ENCODE measurements at regions not wholly inside any gene's neighbourhood (a gene's known extent, or its start where the extent isn't known, plus 50 kb on each side); places are given as distances from the start of the nearest gene placed in this dataset.

DNA sequence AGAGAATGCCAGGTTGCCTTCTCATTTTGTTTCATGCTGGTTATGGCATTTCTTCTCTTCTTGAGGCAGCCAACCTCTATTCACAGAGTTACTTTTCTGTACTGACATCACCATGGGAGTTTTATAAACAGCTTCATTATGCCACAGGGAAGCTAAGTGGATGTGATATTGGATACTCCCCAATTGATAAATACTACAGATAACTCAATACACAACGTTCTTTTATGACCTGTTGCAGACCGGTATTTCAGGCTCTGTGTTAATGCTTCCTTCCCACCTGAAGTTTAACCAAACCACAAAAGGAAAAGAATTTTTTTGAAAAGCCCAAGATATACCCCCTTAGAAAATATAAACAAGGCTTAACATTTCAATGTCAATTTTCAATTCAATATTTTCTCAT, 258.3 kb upstream of the SOX11 start:
- Histone ChIP-seq H3K9ac (ENCODE audit: insufficient read length, low read depth) (no peak overlapping the region), H3K4me1 (ENCODE audit: insufficient read depth, insufficient read length) (no peaks in the 10 kb centered on the region), H3K4me3 (ENCODE audit: insufficient read length, low read depth) (no peak overlapping the region), H3K9me3 (ENCODE audit: insufficient read depth, low read length) (no peaks in the 10 kb centered on the region), H3K36me3 (ENCODE audit: insufficient read depth, insufficient read length, low read length) (no peaks in the 10 kb centered on the region), H3K27me3 (ENCODE audit: insufficient read depth, insufficient read length) (no peaks in the 10 kb centered on the region)
- TF ChIP-seq YY1 (IDR thresholded peaks at IDR 0.05; ENCODE audit: insufficient read depth, insufficient read length) (no peak), ZNF274 (IDR thresholded peaks at IDR 0.05; ENCODE audit: low read depth, low read length) (no peak), SUZ12 (IDR thresholded peaks at IDR 0.05; ENCODE audit: extremely low read depth, insufficient read depth, insufficient read length) (no peak)
- DNase-seq (ENCODE audit: low read depth, low spot score): no peak

DNA sequence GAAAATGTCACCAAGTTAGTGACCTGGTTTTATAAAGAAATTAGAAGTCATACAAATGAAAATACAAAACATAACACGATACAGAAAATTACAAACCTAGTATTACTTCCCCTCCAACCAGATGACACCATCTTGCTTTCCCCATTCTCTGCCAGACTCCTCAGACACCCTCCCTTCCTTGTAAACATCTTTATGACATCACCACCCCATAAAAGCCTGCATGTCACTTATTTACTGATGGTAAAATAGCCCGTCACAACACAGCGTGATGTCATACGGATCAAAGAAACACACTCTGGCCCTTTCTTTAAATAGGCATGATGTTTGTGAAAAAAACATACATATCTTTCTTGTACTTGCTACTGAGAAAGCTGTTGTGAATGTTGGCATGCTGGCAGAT, 254.8 kb upstream of the SOX11 start:
- Histone ChIP-seq H3K27me3 (ENCODE audit: insufficient read depth, insufficient read length) (no peaks in the 10 kb centered on the region), H3K9me3 (ENCODE audit: insufficient read depth, low read length) (no peaks in the 10 kb centered on the region), H3K36me3 (ENCODE audit: insufficient read depth, insufficient read length, low read length) (no peaks in the 10 kb centered on the region), H3K4me1 (ENCODE audit: insufficient read depth, insufficient read length) (no peaks in the 10 kb centered on the region), H3K9ac (ENCODE audit: insufficient read length, low read depth) (no peak overlapping the region), H3K4me3 (ENCODE audit: insufficient read length, low read depth) (no peak overlapping the region)
- DNase-seq (ENCODE audit: low read depth, low spot score): no peak
- no peak for TF ChIP-seq SUZ12 (IDR thresholded peaks at IDR 0.05; ENCODE audit: extremely low read depth, insufficient read depth, insufficient read length)
- no peak for TF ChIP-seq YY1 (IDR thresholded peaks at IDR 0.05; ENCODE audit: insufficient read depth, insufficient read length)
- TF ChIP-seq ZNF274 (IDR thresholded peaks at IDR 0.05; ENCODE audit: low read depth, low read length): no peak

- no peak overlapping the region for H3K9ac ChIP-seq (ENCODE audit: insufficient read length, low read depth)
- no peak for DNase-seq (ENCODE audit: low read depth, low spot score)
- H3K9me3 ChIP-seq (ENCODE audit: insufficient read depth, low read length): no peaks in the 10 kb centered on the region
- TF ChIP-seq YY1 (IDR thresholded peaks at IDR 0.05; ENCODE audit: insufficient read depth, insufficient read length) (no peak), SUZ12 (IDR thresholded peaks at IDR 0.05; ENCODE audit: extremely low read depth, insufficient read depth, insufficient read length) (no peak), ZNF274 (IDR thresholded peaks at IDR 0.05; ENCODE audit: low read depth, low read length) (no peak)
- H3K36me3 ChIP-seq (ENCODE audit: insufficient read depth, insufficient read length, low read length): no peaks in the 10 kb centered on the region
- H3K4me1 ChIP-seq (ENCODE audit: insufficient read depth, insufficient read length): no peaks in the 10 kb centered on the region
- H3K27me3 ChIP-seq (ENCODE audit: insufficient read depth, insufficient read length): no peaks in the 10 kb centered on the region
- H3K4me3 ChIP-seq (ENCODE audit: insufficient read length, low read depth): no peak overlapping the region
These were observed 252.0 kb upstream of the SOX11 start for GRCh38 chr2:5440174-5440573.

DNA sequence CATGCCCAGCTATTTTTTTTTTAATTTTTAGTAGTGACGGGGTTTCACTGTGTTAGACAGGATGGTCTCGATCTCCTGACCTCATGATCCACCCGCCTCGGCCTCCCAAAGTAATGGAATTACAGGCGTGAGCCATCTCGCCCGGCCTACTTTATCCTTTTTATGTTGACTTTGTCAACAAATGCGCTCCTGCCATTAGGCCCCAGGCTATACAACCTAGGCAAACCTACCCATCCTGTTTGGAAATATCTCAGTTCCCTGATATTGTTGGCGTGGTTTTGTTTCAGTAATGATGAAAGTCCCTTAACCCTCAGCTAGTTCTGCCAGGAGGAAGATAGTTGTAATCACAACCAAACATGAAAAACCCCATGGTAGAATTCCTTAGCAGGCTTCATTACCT, 249.4 kb upstream of the SOX11 start:
- no peak overlapping the region for H3K9ac ChIP-seq (ENCODE audit: insufficient read length, low read depth)
- H3K4me3 ChIP-seq (ENCODE audit: insufficient read length, low read depth): no peak overlapping the region
- DNase-seq (ENCODE audit: low read depth, low spot score): no peak
- no peaks in the 10 kb centered on the region for H3K36me3 ChIP-seq (ENCODE audit: insufficient read depth, insufficient read length, low read length)
- H3K9me3 ChIP-seq (ENCODE audit: insufficient read depth, low read length): no peaks in the 10 kb centered on the region
- TF ChIP-seq ZNF274 (IDR thresholded peaks at IDR 0.05; ENCODE audit: low read depth, low read length) (no peak), YY1 (IDR thresholded peaks at IDR 0.05; ENCODE audit: insufficient read depth, insufficient read length) (no peak), SUZ12 (IDR thresholded peaks at IDR 0.05; ENCODE audit: extremely low read depth, insufficient read depth, insufficient read length) (no peak)
- H3K4me1 ChIP-seq (ENCODE audit: insufficient read depth, insufficient read length): no peaks in the 10 kb centered on the region
- H3K27me3 ChIP-seq (ENCODE audit: insufficient read depth, insufficient read length): no peaks in the 10 kb centered on the region

DNA sequence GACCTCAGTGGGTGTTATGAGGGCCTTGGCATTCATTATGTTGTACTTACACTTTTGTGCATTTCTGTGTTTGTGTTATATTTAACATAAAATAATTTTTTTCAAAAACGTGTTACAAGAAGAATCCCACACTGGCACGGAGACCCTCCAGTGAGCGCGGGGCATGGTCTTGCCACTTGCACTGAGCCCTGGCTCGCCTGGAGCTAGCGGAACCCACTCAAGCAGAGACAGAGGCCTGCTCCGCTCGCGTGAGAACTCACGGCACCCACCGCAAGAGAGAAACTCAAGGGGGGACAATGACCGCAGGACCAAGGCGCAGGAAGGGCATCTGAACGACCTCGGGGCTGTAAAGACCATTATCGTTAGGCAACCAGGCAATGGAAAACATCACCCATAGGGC, 248.0 kb upstream of the SOX11 start:
- TF ChIP-seq ZNF274 (IDR thresholded peaks at IDR 0.05; ENCODE audit: low read depth, low read length) (no peak), SUZ12 (IDR thresholded peaks at IDR 0.05; ENCODE audit: extremely low read depth, insufficient read depth, insufficient read length) (no peak), YY1 (IDR thresholded peaks at IDR 0.05; ENCODE audit: insufficient read depth, insufficient read length) (no peak)

DNA sequence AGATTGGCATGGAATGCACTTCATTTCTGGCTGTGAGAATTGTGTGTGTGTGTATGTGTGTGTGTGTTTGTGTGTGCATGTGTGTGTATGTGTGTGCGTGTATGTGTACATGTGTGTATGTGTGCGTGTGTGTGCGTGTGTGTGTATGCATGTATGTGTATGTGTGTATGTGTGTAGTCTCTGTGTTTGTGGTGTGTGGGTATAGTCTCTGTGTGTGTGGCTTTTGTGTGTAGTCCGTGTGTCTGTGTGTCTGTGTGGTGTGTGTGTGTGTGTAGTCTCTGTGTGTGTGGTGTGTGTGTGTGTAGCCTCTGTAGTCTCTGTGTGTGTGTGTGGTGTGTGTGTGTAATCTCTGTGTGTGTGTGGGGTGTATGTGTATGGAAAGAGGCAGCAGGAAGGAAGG, 247.3 kb upstream of the SOX11 start:
- Histone ChIP-seq H3K4me1 (ENCODE audit: insufficient read depth, insufficient read length) (no peaks in the 10 kb centered on the region), H3K27me3 (ENCODE audit: insufficient read depth, insufficient read length) (no peaks in the 10 kb centered on the region), H3K4me3 (ENCODE audit: insufficient read length, low read depth) (no peak overlapping the region), H3K36me3 (ENCODE audit: insufficient read depth, insufficient read length, low read length) (no peaks in the 10 kb centered on the region), H3K9me3 (ENCODE audit: insufficient read depth, low read length) (no peaks in the 10 kb centered on the region), H3K9ac (ENCODE audit: insufficient read length, low read depth) (no peak overlapping the region)
- DNase-seq (ENCODE audit: low read depth, low spot score): no peak
- TF ChIP-seq YY1 (IDR thresholded peaks at IDR 0.05; ENCODE audit: insufficient read depth, insufficient read length) (no peak), SUZ12 (IDR thresholded peaks at IDR 0.05; ENCODE audit: extremely low read depth, insufficient read depth, insufficient read length) (no peak), ZNF274 (IDR thresholded peaks at IDR 0.05; ENCODE audit: low read depth, low read length) (no peak)

More for the DNA sequence above, 248.0 kb upstream of the SOX11 start:
- Histone ChIP-seq H3K4me3 (ENCODE audit: insufficient read length, low read depth) (no peak overlapping the region), H3K9ac (ENCODE audit: insufficient read length, low read depth) (no peak overlapping the region), H3K36me3 (ENCODE audit: insufficient read depth, insufficient read length, low read length) (no peaks in the 10 kb centered on the region), H3K27me3 (ENCODE audit: insufficient read depth, insufficient read length) (no peaks in the 10 kb centered on the region), H3K9me3 (ENCODE audit: insufficient read depth, low read length) (no peaks in the 10 kb centered on the region), H3K4me1 (ENCODE audit: insufficient read depth, insufficient read length) (no peaks in the 10 kb centered on the region)
- DNase-seq (ENCODE audit: low read depth, low spot score): no peak

- Histone ChIP-seq H3K36me3 (ENCODE audit: insufficient read depth, insufficient read length, low read length) (no peaks in the 10 kb centered on the region), H3K9me3 (ENCODE audit: insufficient read depth, low read length) (no peaks in the 10 kb centered on the region), H3K4me1 (ENCODE audit: insufficient read depth, insufficient read length) (peaks cover 3% of the 10 kb centered on the region), H3K27me3 (ENCODE audit: insufficient read depth, insufficient read length) (no peaks in the 10 kb centered on the region), H3K4me3 (ENCODE audit: insufficient read length, low read depth) (no peak overlapping the region), H3K9ac (ENCODE audit: insufficient read length, low read depth) (no peak overlapping the region)
- DNase-seq (ENCODE audit: low read depth, low spot score): no peak
- TF ChIP-seq SUZ12 (IDR thresholded peaks at IDR 0.05; ENCODE audit: extremely low read depth, insufficient read depth, insufficient read length): no peak
- TF ChIP-seq ZNF274 (IDR thresholded peaks at IDR 0.05; ENCODE audit: low read depth, low read length): no peak
- TF ChIP-seq YY1 (IDR thresholded peaks at IDR 0.05; ENCODE audit: insufficient read depth, insufficient read length): no peak
These were observed 242.3 kb upstream of the SOX11 start for GRCh38 chr2:5449867-5450266.
